ENCODE measurements at regions not wholly inside any gene's neighbourhood (a gene's known extent, or its start where the extent isn't known, plus 50 kb on each side); places are given as distances from the start of the nearest gene placed in this dataset.

DNA sequence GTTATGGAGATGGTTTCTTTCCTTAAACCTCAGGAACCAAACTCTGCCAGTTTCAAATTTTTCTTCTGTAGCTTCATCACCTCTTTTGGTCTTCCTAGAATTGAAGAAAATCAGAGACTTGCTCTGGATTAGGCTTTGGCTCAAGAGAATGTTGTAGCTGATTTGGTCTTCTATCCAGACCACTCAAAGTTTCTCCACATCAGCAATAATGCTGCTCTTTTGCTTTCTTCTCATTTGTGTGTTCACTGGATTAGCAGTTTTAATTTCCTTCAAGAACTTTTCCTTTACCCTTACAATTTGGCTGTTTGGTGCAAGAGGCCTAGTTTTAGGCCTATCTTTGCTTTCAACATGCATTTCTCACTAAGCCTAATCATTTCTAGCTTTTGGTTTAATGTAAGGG is 78.1 kb upstream of the PLCB4 start:
- TF ChIP-seq, protein P1, sequence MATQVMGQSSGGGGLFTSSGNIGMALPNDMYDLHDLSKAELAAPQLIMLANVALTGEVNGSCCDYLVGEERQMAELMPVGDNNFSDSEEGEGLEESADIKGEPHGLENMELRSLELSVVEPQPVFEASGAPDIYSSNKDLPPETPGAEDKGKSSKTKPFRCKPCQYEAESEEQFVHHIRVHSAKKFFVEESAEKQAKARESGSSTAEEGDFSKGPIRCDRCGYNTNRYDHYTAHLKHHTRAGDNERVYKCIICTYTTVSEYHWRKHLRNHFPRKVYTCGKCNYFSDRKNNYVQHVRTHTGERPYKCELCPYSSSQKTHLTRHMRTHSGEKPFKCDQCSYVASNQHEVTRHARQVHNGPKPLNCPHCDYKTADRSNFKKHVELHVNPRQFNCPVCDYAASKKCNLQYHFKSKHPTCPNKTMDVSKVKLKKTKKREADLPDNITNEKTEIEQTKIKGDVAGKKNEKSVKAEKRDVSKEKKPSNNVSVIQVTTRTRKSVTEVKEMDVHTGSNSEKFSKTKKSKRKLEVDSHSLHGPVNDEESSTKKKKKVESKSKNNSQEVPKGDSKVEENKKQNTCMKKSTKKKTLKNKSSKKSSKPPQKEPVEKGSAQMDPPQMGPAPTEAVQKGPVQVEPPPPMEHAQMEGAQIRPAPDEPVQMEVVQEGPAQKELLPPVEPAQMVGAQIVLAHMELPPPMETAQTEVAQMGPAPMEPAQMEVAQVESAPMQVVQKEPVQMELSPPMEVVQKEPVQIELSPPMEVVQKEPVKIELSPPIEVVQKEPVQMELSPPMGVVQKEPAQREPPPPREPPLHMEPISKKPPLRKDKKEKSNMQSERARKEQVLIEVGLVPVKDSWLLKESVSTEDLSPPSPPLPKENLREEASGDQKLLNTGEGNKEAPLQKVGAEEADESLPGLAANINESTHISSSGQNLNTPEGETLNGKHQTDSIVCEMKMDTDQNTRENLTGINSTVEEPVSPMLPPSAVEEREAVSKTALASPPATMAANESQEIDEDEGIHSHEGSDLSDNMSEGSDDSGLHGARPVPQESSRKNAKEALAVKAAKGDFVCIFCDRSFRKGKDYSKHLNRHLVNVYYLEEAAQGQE (tag by site-specific recombination; IDR thresholded peaks at IDR 0.05) = no peak
- TF ChIP-seq ZNF121 (tag by site-specific recombination; IDR thresholded peaks at IDR 0.05) (no peak), ZNF76 (tag by site-specific recombination; IDR thresholded peaks at IDR 0.05; ENCODE audit: borderline replicate concordance, low read depth) (no peak), ZIC2 (tag by site-specific recombination; IDR thresholded peaks at IDR 0.05) (no peak), ZNF621 (tag by site-specific recombination; IDR thresholded peaks at IDR 0.05) (no peak), MYNN (tag by site-specific recombination; IDR thresholded peaks at IDR 0.05; ENCODE audit: borderline replicate concordance) (no peak), MEIS1 (CRISPR knock-in tag; IDR thresholded peaks at IDR 0.05; ENCODE audit: borderline replicate concordance) (no peak)
- TF ChIP-seq, protein P2, sequence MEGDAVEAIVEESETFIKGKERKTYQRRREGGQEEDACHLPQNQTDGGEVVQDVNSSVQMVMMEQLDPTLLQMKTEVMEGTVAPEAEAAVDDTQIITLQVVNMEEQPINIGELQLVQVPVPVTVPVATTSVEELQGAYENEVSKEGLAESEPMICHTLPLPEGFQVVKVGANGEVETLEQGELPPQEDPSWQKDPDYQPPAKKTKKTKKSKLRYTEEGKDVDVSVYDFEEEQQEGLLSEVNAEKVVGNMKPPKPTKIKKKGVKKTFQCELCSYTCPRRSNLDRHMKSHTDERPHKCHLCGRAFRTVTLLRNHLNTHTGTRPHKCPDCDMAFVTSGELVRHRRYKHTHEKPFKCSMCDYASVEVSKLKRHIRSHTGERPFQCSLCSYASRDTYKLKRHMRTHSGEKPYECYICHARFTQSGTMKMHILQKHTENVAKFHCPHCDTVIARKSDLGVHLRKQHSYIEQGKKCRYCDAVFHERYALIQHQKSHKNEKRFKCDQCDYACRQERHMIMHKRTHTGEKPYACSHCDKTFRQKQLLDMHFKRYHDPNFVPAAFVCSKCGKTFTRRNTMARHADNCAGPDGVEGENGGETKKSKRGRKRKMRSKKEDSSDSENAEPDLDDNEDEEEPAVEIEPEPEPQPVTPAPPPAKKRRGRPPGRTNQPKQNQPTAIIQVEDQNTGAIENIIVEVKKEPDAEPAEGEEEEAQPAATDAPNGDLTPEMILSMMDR (tag by site-specific recombination; IDR thresholded peaks at IDR 0.05) = no peak
- TF ChIP-seq, protein P3, sequence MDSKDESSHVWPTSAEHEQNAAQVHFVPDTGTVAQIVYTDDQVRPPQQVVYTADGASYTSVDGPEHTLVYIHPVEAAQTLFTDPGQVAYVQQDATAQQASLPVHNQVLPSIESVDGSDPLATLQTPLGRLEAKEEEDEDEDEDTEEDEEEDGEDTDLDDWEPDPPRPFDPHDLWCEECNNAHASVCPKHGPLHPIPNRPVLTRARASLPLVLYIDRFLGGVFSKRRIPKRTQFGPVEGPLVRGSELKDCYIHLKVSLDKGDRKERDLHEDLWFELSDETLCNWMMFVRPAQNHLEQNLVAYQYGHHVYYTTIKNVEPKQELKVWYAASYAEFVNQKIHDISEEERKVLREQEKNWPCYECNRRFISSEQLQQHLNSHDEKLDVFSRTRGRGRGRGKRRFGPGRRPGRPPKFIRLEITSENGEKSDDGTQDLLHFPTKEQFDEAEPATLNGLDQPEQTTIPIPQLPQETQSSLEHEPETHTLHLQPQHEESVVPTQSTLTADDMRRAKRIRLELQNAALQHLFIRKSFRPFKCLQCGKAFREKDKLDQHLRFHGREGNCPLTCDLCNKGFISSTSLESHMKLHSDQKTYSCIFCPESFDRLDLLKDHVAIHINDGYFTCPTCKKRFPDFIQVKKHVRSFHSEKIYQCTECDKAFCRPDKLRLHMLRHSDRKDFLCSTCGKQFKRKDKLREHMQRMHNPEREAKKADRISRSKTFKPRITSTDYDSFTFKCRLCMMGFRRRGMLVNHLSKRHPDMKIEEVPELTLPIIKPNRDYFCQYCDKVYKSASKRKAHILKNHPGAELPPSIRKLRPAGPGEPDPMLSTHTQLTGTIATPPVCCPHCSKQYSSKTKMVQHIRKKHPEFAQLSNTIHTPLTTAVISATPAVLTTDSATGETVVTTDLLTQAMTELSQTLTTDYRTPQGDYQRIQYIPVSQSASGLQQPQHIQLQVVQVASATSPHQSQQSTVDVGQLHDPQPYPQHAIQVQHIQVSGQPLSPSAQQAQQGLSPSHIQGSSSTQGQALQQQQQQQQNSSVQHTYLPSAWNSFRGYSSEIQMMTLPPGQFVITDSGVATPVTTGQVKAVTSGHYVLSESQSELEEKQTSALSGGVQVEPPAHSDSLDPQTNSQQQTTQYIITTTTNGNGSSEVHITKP (tag by site-specific recombination; IDR thresholded peaks at IDR 0.05) = no peak

Measured in HEK293 (cell line).